HepG2 (cell line): ENCODE measurements at regions not wholly inside any gene's neighbourhood (a gene's known extent, or its start where the extent isn't known, plus 50 kb on each side); places are given as distances from the start of the nearest gene placed in this dataset.

Experiments used
- ATAC-seq: fragments of 200-7000 bp; cut with Tn5 transposase; 3 replicates; pipeline ENCODE4 v1.9.1; 2020; ENCODE audit warnings: mild to moderate bottlenecking, moderate library complexity
- BruUV-seq: library from RNA; stranded (reverse); fragments of 400-500 nt; replicated peaks from 2 replicates; lab custom pipeline; 2021; lab: Mats Ljungman, UMichigan
- CTCF ChIA-PET: fragments of 300-600 bp; formaldehyde crosslinking; extraction: SDS; loops from one replicate; lab custom pipeline; 2021; ENCODE audit warnings: low total read pairs, inconsistent platforms, low intra/inter-chr PET ratio; lab: Yijun Ruan, JAX
- POLR2A ChIA-PET: fragments of 350-600 bp; sonication (Branson Sonifier 250); formaldehyde crosslinking; loops from one replicate; lab custom pipeline; 2020; ENCODE audit warnings: antibody characterized with exemption, inconsistent platforms; lab: Yijun Ruan, JAX
- DNase-seq: peaks from one replicate; pipeline ENCODE4 v3.0.0-alpha.2; 2015; ENCODE audit warnings: low spot score
- FAIRE-seq: peaks from 3 replicates; lab custom pipeline; 2011; peaks lifted over from hg19 to GRCh38; lab: Jason Lieb, UNC
- H2AFZ ChIP-seq: one replicate; pipeline ENCODE4 v1.6.1; 2011; ENCODE audit warnings: low read length, inconsistent platforms
- H3K27ac ChIP-seq: fragments of 300-600 bp; 3 replicates; pipeline ENCODE4 v1.8.0; 2011; ENCODE audit warnings: mixed run types, mild to moderate bottlenecking, mixed read lengths, low read length, inconsistent platforms; ENCODE audit not compliant: insufficient read depth; ENCODE audit errors: extremely low read length
- H3K27me3 ChIP-seq, 2 experiments: fragments of 200-600 bp in 1 of 2; 2 replicates in 1 of 2; 3 replicates in 1 of 2; pipeline versions ENCODE4 v1.6.0 to v1.8.0; 2011; ENCODE audit warnings: low read length in 2 of 2, mild to moderate bottlenecking in 2 of 2, moderate library complexity in 2 of 2, inconsistent platforms in 1 of 2; ENCODE audit not compliant: insufficient read depth in 2 of 2, control insufficient read depth in 1 of 2
- H3K36me3 ChIP-seq, 2 experiments: fragments of 200-600 bp in 1 of 2; replicated peaks in 1 of 2; 2 replicates in 1 of 2; 3 replicates in 1 of 2; pipeline versions ENCODE4 v1.5.1 to v1.8.0; 2011; ENCODE audit warnings: low read length in 2 of 2, inconsistent platforms in 1 of 2; ENCODE audit not compliant: insufficient read depth in 2 of 2, control insufficient read depth in 1 of 2
- H3K4me1 ChIP-seq: 2 replicates; pipeline ENCODE4 v1.5.1; 2012; ENCODE audit warnings: low read length, inconsistent platforms; ENCODE audit not compliant: insufficient read depth
- H3K4me2 ChIP-seq: 2 replicates; pipeline ENCODE4 v1.6.0; 2011; ENCODE audit warnings: low read depth, low read length, inconsistent platforms
- H3K4me3 ChIP-seq, 3 experiments: fragments of 200-600 bp in 1 of 3; sonication (generic), shearing (Covaris generic) in 1 of 3; replicated peaks in 1 of 3; 2 replicates each; pipeline ENCODE4 v1.5.1; 2011 to 2016; ENCODE audit warnings: low read length in 3 of 3, inconsistent platforms in 2 of 3, low read depth in 2 of 3, mild to moderate bottlenecking in 2 of 3, control low read depth in 1 of 3, mixed read lengths in 1 of 3; ENCODE audit not compliant: insufficient read depth in 1 of 3
- H3K79me2 ChIP-seq: one replicate; pipeline ENCODE4 v1.6.1; 2011; ENCODE audit warnings: low read length, inconsistent platforms; ENCODE audit not compliant: insufficient read depth
- H3K9ac ChIP-seq: 2 replicates; pipeline ENCODE4 v1.6.0; 2011; ENCODE audit warnings: mild to moderate bottlenecking, low read depth, low read length, inconsistent platforms; ENCODE audit not compliant: insufficient read depth
- H3K9me3 ChIP-seq: 2 replicates; pipeline ENCODE4 v1.5.1; 2012; ENCODE audit warnings: mild to moderate bottlenecking, low read length
- H4K20me1 ChIP-seq: 2 replicates; pipeline ENCODE4 v1.6.0; 2011; ENCODE audit warnings: inconsistent platforms, mild to moderate bottlenecking, low read length, moderate library complexity; ENCODE audit not compliant: insufficient read depth
- BORCS8-MEF2B ChIP-seq: sonication (generic); formaldehyde crosslinking; IDR thresholded peaks from 2 replicates; pipeline ENCODE4 v1.8.0; 2022; ENCODE audit warnings: mild to moderate bottlenecking, missing genetic modification reagents
- ISL2 ChIP-seq: sonication (generic); formaldehyde crosslinking; IDR thresholded peaks from 2 replicates; pipeline ENCODE4 v1.5.0; 2020; ENCODE audit warnings: missing genetic modification reagents
- ISX ChIP-seq: sonication (generic); formaldehyde crosslinking; conservative IDR thresholded peaks from 2 replicates; pipeline ENCODE4 v1.5.0; 2020; ENCODE audit warnings: missing genetic modification reagents
- MIXL1 ChIP-seq: IDR thresholded peaks from 2 replicates; pipeline ENCODE4 v1.6.1; 2016
- MXD4 ChIP-seq: IDR thresholded peaks from 2 replicates; pipeline ENCODE4 v1.6.1; 2016; ENCODE audit warnings: mild to moderate bottlenecking, missing biosample characterization, missing genetic modification reagents
- RARA ChIP-seq: IDR thresholded peaks from 2 replicates; pipeline ENCODE4 v1.6.1; 2016; ENCODE audit warnings: missing genetic modification reagents, missing compliant biosample characterization
- RBFOX2 ChIP-seq: fragments of 200-400 bp; formaldehyde crosslinking; IDR thresholded peaks from 2 replicates; pipeline ENCODE4 v1.6.1; 2017; ENCODE audit warnings: low read depth, mild to moderate bottlenecking, low read length
- SAFB2 ChIP-seq: sonication (generic); formaldehyde crosslinking; IDR thresholded peaks from 2 replicates; pipeline ENCODE4 v1.5.1; 2020; ENCODE audit warnings: missing genetic modification reagents, low read depth, mild to moderate bottlenecking, borderline replicate concordance
- THYN1 ChIP-seq: sonication (generic); formaldehyde crosslinking; IDR thresholded peaks from 2 replicates; pipeline ENCODE4 v1.8.1; 2023; ENCODE audit warnings: low read depth, mild to moderate bottlenecking, moderate library complexity, missing genetic modification reagents, borderline replicate concordance
- ZBTB21 ChIP-seq: sonication (generic); formaldehyde crosslinking; IDR thresholded peaks from 2 replicates; pipeline ENCODE4 v1.4.0; 2020; ENCODE audit warnings: missing genetic modification reagents
- ZNF282 ChIP-seq: fragments of 450-650 bp; IDR thresholded peaks from 2 replicates; pipeline ENCODE4 v1.6.1; 2018; ENCODE audit not compliant: partially characterized antibody
- ZNF326 ChIP-seq: sonication (generic); formaldehyde crosslinking; IDR thresholded peaks from 2 replicates; pipeline ENCODE4 v1.4.0; 2020; ENCODE audit warnings: missing genetic modification reagents, borderline replicate concordance
- ZNF354B ChIP-seq: sonication (generic); formaldehyde crosslinking; IDR thresholded peaks from 2 replicates; pipeline ENCODE4 v1.8.0; 2022; ENCODE audit warnings: mild to moderate bottlenecking, missing genetic modification reagents
- ZNF468 ChIP-seq: sonication (generic); formaldehyde crosslinking; IDR thresholded peaks from 2 replicates; pipeline ENCODE4 v1.8.0; 2022; ENCODE audit warnings: mild to moderate bottlenecking, moderate library complexity, missing genetic modification reagents
- WGBS: methylation state at CpG from one replicate; pipeline ENCODE4 v1.1.6; 2017; ENCODE audit warnings: low lambda C conversion rate; 5-methylcytosine and 5-hydroxymethylcytosine counted together
- in situ Hi-C: cut with HindIII; loops from 2 replicates; pipeline ENCODE4 v1.10.0; 2017; ENCODE audit warnings: low pct_unique_long_range_greater_than_20kb; ENCODE audit not compliant: extremely low pct_ligation_motif_present
- intact Hi-C: fragments of 100-400 bp; cut with micrococcal nuclease; formaldehyde crosslinking; loops from one replicate; pipeline ENCODE4 v1.10.0; 2022; ENCODE audit not compliant: unreplicated experiment
- TF ChIP-seq, protein P1 (sequence below): IDR thresholded peaks from 2 replicates; pipeline ENCODE4 v1.6.1; 2016; ENCODE audit warnings: control low read depth
- TF ChIP-seq, protein P2 (sequence below): sonication (generic); formaldehyde crosslinking; conservative IDR thresholded peaks from 2 replicates; pipeline ENCODE4 v1.4.0; 2020; ENCODE audit warnings: mild to moderate bottlenecking, missing genetic modification reagents, moderate library complexity
- TF ChIP-seq, protein P3 (sequence below): sonication (generic); formaldehyde crosslinking; IDR thresholded peaks from 2 replicates; pipeline ENCODE4 v1.8.1; 2023; ENCODE audit warnings: mild to moderate bottlenecking, missing genetic modification reagents

DNA sequence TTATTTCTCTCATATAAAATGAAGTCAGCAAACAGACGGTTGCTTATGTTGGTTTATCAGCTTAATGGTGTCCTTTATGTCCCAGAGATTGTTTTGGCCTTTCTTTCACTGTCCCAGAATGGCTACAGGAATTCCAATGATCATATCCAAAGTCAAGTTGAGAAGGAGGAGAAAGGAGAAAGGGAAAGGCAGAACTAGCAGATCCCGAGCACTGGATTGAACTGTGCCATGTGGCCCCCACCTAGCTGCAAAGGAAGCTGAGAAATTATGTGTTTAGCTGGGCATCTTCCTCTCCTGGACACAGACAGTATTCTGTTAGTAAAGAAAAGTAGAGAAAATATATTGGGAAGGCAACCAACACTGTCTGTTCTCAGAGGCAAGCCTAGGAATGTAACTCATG is 90.7 kb upstream of the ANO4 start:
- Histone ChIP-seq H3K4me2 (no peak overlapping the region), H3K36me3 (no peaks in the 10 kb centered on the region), H3K4me1 (no peaks in the 10 kb centered on the region), H3K9ac (no peak overlapping the region), H3K27me3 (0 out of 5 replicates have a peak, but pooled peaks cover 0 to 4% of the 10 kb centered on the region in 2 experiments), H3K79me2 (no peaks in the 10 kb centered on the region), H3K27ac (no peak overlapping the region), H4K20me1 (no peaks in the 10 kb centered on the region)
- CTCF ChIA-PET, result no interaction called here
- FAIRE-seq, result no peak
- intact Hi-C loops (no loop called here), in situ Hi-C loops (no loop called here)
- WGBS, result 3% methylated on average over 2 of the region's 2 CpGs
- no peak for TF ChIP-seq ZNF354B (CRISPR knock-in tag)
- no peak for TF ChIP-seq ZNF326 (CRISPR knock-in tag)
- TF ChIP-seq ZBTB21 (CRISPR knock-in tag), result no peak
- no peak for TF ChIP-seq ZNF282
- no peak for TF ChIP-seq SAFB2
- no peak for TF ChIP-seq BORCS8-MEF2B
- no peak for TF ChIP-seq ZNF468 (CRISPR knock-in tag)
- no peak for TF ChIP-seq RBFOX2
- TF ChIP-seq, protein P1, sequence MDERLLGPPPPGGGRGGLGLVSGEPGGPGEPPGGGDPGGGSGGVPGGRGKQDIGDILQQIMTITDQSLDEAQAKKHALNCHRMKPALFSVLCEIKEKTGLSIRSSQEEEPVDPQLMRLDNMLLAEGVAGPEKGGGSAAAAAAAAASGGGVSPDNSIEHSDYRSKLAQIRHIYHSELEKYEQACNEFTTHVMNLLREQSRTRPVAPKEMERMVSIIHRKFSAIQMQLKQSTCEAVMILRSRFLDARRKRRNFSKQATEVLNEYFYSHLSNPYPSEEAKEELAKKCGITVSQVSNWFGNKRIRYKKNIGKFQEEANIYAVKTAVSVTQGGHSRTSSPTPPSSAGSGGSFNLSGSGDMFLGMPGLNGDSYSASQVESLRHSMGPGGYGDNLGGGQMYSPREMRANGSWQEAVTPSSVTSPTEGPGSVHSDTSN (CRISPR knock-in tag), result no peak
- TF ChIP-seq MXD4 (CRISPR knock-in tag), result no peak
- TF ChIP-seq, all 625 proteins: peak for 0
- H3K4me3 ChIP-seq, result no peak overlapping the region
- POLR2A ChIA-PET, result no interaction called here
- DNase-seq (no peak), ATAC-seq (no peak)
- BruUV-seq, result no TSS peak
- H3K9me3 ChIP-seq, result no peaks in the 10 kb centered on the region
- no peak overlapping the region for H2AFZ ChIP-seq

DNA sequence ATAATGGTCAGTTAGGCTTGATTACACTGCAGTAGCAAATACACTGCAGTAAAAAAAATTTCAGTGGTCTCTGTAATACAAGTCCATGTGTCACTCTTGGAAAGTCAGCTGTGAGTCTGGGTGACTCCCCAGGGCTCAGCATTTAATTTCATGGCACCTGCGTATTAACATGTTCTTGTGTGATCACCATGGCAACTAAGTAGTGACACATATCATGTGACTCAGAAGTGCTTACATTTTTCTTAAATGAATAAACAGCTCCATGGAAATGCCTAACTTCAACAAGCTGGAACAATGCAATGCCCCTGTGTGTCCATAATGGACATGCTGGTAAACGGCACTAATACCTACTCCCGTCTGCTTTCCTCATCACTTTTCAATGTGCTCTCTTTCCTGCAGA is 88.5 kb upstream of the ANO4 start:
- Histone ChIP-seq H3K9ac (no peak overlapping the region), H4K20me1 (no peaks in the 10 kb centered on the region), H3K9me3 (no peaks in the 10 kb centered on the region), H3K36me3 (no peaks in the 10 kb centered on the region), H2AFZ (no peak overlapping the region), H3K4me1 (no peaks in the 10 kb centered on the region), H3K4me2 (no peak overlapping the region), H3K27ac (no peak overlapping the region), H3K79me2 (no peaks in the 10 kb centered on the region), H3K4me3 (no peak overlapping the region), H3K27me3 (0 out of 5 replicates have a peak, but pooled peaks cover 0 to 4% of the 10 kb centered on the region in 2 experiments)
- WGBS, result 0% methylated on average over 3 of the region's 3 CpGs
- FAIRE-seq, result no peak
- no TSS peak for BruUV-seq
- intact Hi-C loops, result no loop called here
- POLR2A ChIA-PET, result no interaction called here
- no peak for DNase-seq
- in situ Hi-C loops, result no loop called here
- ATAC-seq, result no peak
- CTCF ChIA-PET, result no interaction called here
- TF ChIP-seq ISX (CRISPR knock-in tag) (no peak), THYN1 (CRISPR knock-in tag) (no peak), MIXL1 (CRISPR knock-in tag) (no peak), ISL2 (CRISPR knock-in tag) (no peak), RARA (no peak)
- TF ChIP-seq, protein P2, sequence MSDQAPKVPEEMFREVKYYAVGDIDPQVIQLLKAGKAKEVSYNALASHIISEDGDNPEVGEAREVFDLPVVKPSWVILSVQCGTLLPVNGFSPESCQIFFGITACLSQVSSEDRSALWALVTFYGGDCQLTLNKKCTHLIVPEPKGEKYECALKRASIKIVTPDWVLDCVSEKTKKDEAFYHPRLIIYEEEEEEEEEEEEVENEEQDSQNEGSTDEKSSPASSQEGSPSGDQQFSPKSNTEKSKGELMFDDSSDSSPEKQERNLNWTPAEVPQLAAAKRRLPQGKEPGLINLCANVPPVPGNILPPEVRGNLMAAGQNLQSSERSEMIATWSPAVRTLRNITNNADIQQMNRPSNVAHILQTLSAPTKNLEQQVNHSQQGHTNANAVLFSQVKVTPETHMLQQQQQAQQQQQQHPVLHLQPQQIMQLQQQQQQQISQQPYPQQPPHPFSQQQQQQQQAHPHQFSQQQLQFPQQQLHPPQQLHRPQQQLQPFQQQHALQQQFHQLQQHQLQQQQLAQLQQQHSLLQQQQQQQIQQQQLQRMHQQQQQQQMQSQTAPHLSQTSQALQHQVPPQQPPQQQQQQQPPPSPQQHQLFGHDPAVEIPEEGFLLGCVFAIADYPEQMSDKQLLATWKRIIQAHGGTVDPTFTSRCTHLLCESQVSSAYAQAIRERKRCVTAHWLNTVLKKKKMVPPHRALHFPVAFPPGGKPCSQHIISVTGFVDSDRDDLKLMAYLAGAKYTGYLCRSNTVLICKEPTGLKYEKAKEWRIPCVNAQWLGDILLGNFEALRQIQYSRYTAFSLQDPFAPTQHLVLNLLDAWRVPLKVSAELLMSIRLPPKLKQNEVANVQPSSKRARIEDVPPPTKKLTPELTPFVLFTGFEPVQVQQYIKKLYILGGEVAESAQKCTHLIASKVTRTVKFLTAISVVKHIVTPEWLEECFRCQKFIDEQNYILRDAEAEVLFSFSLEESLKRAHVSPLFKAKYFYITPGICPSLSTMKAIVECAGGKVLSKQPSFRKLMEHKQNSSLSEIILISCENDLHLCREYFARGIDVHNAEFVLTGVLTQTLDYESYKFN (CRISPR knock-in tag), result no peak
- TF ChIP-seq, protein P3, sequence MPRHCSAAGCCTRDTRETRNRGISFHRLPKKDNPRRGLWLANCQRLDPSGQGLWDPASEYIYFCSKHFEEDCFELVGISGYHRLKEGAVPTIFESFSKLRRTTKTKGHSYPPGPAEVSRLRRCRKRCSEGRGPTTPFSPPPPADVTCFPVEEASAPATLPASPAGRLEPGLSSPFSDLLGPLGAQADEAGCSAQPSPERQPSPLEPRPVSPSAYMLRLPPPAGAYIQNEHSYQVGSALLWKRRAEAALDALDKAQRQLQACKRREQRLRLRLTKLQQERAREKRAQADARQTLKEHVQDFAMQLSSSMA (CRISPR knock-in tag), result no peak
